MM.1S (cell line): ENCODE measurements at regions not wholly inside any gene's neighbourhood (a gene's known extent, or its start where the extent isn't known, plus 50 kb on each side); places are given as distances from the start of the nearest gene placed in this dataset.

Source experiments
- DNase-seq: peaks from one replicate; pipeline ENCODE4 v3.0.0-alpha.2; 2015
- H2AFZ ChIP-seq: fragments of 300-600 bp; sonication (generic); 2 replicates; pipeline ENCODE4 v1.6.0; 2016; ENCODE audit warnings: antibody characterized with exemption, low read length
- H3F3A ChIP-seq: fragments of 300-600 bp; sonication (generic); 2 replicates; pipeline ENCODE4 v1.6.1; 2016; ENCODE audit warnings: mild to moderate bottlenecking, antibody characterized with exemption, low read length, moderate library complexity, mixed read lengths; ENCODE audit not compliant: insufficient read depth
- H3K27ac ChIP-seq: fragments of 300-600 bp; sonication (generic); 2 replicates; pipeline ENCODE4 v1.5.1; 2016; ENCODE audit warnings: mild to moderate bottlenecking, low read length
- H3K27me3 ChIP-seq: fragments of 300-600 bp; sonication (generic); replicated peaks from 2 replicates; pipeline ENCODE4 v1.6.0; 2016; ENCODE audit warnings: low read length; ENCODE audit not compliant: insufficient read depth
- H3K36me3 ChIP-seq: fragments of 300-600 bp; sonication (generic); replicated peaks from 2 replicates; pipeline ENCODE4 v1.6.1; 2016; ENCODE audit warnings: mild to moderate bottlenecking, low read length, mixed read lengths; ENCODE audit not compliant: insufficient read depth
- H3K4me1 ChIP-seq: fragments of 300-600 bp; sonication (generic); 2 replicates; pipeline ENCODE4 v1.6.1; 2016; ENCODE audit warnings: low read length, mixed read lengths
- H3K4me2 ChIP-seq: fragments of 300-600 bp; sonication (generic); 2 replicates; pipeline ENCODE4 v1.6.0; 2016; ENCODE audit warnings: low read depth, low read length
- H3K4me3 ChIP-seq: fragments of 300-600 bp; sonication (generic); 2 replicates; pipeline ENCODE4 v1.5.1; 2016; ENCODE audit warnings: low read length, mixed read lengths
- H3K79me2 ChIP-seq: fragments of 300-600 bp; sonication (generic); 2 replicates; pipeline ENCODE4 v1.6.1; 2016; ENCODE audit warnings: mixed run types, low read length, mixed read lengths
- H3K9ac ChIP-seq: fragments of 300-600 bp; sonication (generic); 2 replicates; pipeline ENCODE4 v1.6.1; 2016; ENCODE audit warnings: low read length, mixed read lengths
- H3K9me2 ChIP-seq: fragments of 300-600 bp; sonication (generic); replicated peaks from 2 replicates; pipeline ENCODE4 v1.6.1; 2016; ENCODE audit warnings: mild to moderate bottlenecking, low read length, mixed read lengths; ENCODE audit not compliant: insufficient read depth
- H3K9me3 ChIP-seq: fragments of 300-600 bp; sonication (generic); replicated peaks from 2 replicates; pipeline ENCODE4 v1.6.1; 2016; ENCODE audit warnings: mild to moderate bottlenecking, low read length, mixed read lengths; ENCODE audit not compliant: insufficient read depth
- H4K20me1 ChIP-seq: fragments of 300-600 bp; sonication (generic); 2 replicates; pipeline ENCODE4 v1.6.1; 2016; ENCODE audit warnings: mild to moderate bottlenecking, low read length, moderate library complexity, mixed read lengths; ENCODE audit not compliant: insufficient read depth
- EZH2 ChIP-seq: fragments of 300-600 bp; sonication (generic); optimal IDR thresholded peaks from 2 replicates; pipeline ENCODE3; 2017; ENCODE audit warnings: low read depth, mild to moderate bottlenecking, antibody characterized with exemption, low read length, mixed read lengths
- EZH2phosphoT487 ChIP-seq: fragments of 300-600 bp; sonication (generic); IDR thresholded peaks from 2 replicates; pipeline ENCODE4 v1.6.1; 2018; ENCODE audit warnings: antibody characterized with exemption, low read length
- TF ChIP-seq, protein P1 (sequence below): fragments of 300-600 bp; sonication (generic); IDR thresholded peaks from 2 replicates; pipeline ENCODE4 v1.5.1; 2016; ENCODE audit warnings: antibody characterized with exemption, low read length, mixed read lengths

GRCh38 chr4:107115185-107115847 lies 79.2 kb upstream of the DKK2 start:
- no peaks in the 10 kb centered on the region for H3K4me1 ChIP-seq
- TF ChIP-seq EZH2phosphoT487 (no peak), EZH2 (no peak)
- TF ChIP-seq, protein P1, sequence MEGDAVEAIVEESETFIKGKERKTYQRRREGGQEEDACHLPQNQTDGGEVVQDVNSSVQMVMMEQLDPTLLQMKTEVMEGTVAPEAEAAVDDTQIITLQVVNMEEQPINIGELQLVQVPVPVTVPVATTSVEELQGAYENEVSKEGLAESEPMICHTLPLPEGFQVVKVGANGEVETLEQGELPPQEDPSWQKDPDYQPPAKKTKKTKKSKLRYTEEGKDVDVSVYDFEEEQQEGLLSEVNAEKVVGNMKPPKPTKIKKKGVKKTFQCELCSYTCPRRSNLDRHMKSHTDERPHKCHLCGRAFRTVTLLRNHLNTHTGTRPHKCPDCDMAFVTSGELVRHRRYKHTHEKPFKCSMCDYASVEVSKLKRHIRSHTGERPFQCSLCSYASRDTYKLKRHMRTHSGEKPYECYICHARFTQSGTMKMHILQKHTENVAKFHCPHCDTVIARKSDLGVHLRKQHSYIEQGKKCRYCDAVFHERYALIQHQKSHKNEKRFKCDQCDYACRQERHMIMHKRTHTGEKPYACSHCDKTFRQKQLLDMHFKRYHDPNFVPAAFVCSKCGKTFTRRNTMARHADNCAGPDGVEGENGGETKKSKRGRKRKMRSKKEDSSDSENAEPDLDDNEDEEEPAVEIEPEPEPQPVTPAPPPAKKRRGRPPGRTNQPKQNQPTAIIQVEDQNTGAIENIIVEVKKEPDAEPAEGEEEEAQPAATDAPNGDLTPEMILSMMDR: no peak

DNA sequence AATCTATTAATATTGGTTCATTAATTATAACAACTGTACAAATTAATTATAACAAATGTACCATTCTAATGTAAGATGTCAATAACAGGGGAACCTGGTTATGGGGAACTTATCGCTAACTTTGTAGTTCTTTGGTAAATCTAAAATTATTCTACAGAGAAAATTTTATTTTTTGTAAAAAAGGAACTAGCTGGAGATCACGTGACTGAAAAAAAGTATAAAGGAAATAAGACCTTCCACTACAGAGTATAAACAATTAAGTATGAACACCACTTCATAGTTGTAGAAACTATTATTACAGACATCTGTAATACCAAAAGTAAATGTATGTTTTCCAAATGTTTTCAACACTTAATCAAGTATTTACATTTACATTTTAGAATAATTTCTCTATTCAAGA lies 77.9 kb upstream of the DKK2 start:
- Histone ChIP-seq H3K4me3 (no peak overlapping the region), H3K9me2 (no peaks in the 10 kb centered on the region), H3K27me3 (no peaks in the 10 kb centered on the region), H3K4me2 (no peak overlapping the region), H3K9ac (no peak overlapping the region), H4K20me1 (no peaks in the 10 kb centered on the region), H3K9me3 (no peaks in the 10 kb centered on the region), H2AFZ (no peak overlapping the region), H3F3A (no peaks in the 10 kb centered on the region), H3K4me1 (no peaks in the 10 kb centered on the region), H3K79me2 (no peaks in the 10 kb centered on the region), H3K36me3 (no peaks in the 10 kb centered on the region), H3K27ac (no peak overlapping the region)
- TF ChIP-seq EZH2phosphoT487: no peak
- TF ChIP-seq, protein P1: no peak
- TF ChIP-seq EZH2: no peak
- no peak for DNase-seq

More at GRCh38 chr4:107115185-107115847, 79.2 kb upstream of the DKK2 start:
- DNase-seq: no peak
- H3F3A ChIP-seq: no peaks in the 10 kb centered on the region
- no peaks in the 10 kb centered on the region for H3K36me3 ChIP-seq
- H3K27me3 ChIP-seq: no peaks in the 10 kb centered on the region
- H3K9me2 ChIP-seq: no peaks in the 10 kb centered on the region
- no peak overlapping the region for H2AFZ ChIP-seq
- no peaks in the 10 kb centered on the region for H3K79me2 ChIP-seq
- H3K4me3 ChIP-seq: no peak overlapping the region
- no peak overlapping the region for H3K9ac ChIP-seq
- H4K20me1 ChIP-seq: no peaks in the 10 kb centered on the region
- H3K27ac ChIP-seq: no peak overlapping the region
- H3K4me2 ChIP-seq: no peak overlapping the region
- H3K9me3 ChIP-seq: no peaks in the 10 kb centered on the region

DNA sequence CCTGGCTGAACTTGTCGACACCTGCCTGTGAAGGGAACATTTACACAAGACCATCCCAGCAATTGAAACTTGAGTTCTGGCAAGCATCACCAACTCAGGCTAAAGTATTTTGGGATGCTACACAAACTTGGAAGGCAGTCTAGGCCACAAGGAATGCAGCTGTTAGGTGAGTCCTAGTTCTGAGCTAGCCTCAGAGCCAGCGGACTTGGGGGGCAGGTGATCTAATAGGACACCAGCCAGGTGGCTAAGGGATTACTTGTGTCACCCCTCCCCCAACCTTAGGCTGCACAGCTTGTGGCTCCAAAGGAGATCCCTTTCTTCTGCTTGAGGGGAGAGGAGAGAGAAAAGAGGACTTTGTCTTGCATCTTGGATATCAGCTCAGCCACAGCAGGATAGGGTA lies 62.3 kb upstream of the DKK2 start:
- Histone ChIP-seq H4K20me1 (no peaks in the 10 kb centered on the region), H3K4me2 (no peak overlapping the region), H3K4me1 (peaks cover 12% of the 10 kb centered on the region), H3F3A (no peaks in the 10 kb centered on the region), H3K27ac (no peak overlapping the region), H3K27me3 (no peaks in the 10 kb centered on the region), H3K9me2 (no peaks in the 10 kb centered on the region), H3K4me3 (no peak overlapping the region), H2AFZ (no peak overlapping the region), H3K9ac (no peak overlapping the region), H3K36me3 (no peaks in the 10 kb centered on the region), H3K9me3 (no peaks in the 10 kb centered on the region), H3K79me2 (no peaks in the 10 kb centered on the region)
- TF ChIP-seq EZH2phosphoT487 (no peak), EZH2 (no peak)
- TF ChIP-seq, protein P1: no peak
- no peak for DNase-seq
